SU-DHL-6 (cell line): ENCODE measurements at regions not wholly inside any gene's neighbourhood (a gene's known extent, or its start where the extent isn't known, plus 50 kb on each side); places are given as distances from the start of the nearest gene placed in this dataset.

Source experiments
- CTCF ChIP-seq: fragments of 200-600 bp; sonication (generic); IDR thresholded peaks from one replicate; pipeline ENCODE4 v1.5.1; 2017; ENCODE audit warnings: antibody characterized with exemption, mild to moderate bottlenecking, low read length, moderate library complexity; ENCODE audit not compliant: insufficient read depth, poor library complexity, severe bottlenecking
- EZH2phosphoT487 ChIP-seq: fragments of 200-600 bp; sonication (generic), shearing (Covaris generic); conservative IDR thresholded peaks from 2 replicates; pipeline ENCODE4 v1.6.1; 2018; ENCODE audit warnings: mild to moderate bottlenecking, antibody characterized with exemption, low read length, moderate library complexity, mixed read lengths

DNA sequence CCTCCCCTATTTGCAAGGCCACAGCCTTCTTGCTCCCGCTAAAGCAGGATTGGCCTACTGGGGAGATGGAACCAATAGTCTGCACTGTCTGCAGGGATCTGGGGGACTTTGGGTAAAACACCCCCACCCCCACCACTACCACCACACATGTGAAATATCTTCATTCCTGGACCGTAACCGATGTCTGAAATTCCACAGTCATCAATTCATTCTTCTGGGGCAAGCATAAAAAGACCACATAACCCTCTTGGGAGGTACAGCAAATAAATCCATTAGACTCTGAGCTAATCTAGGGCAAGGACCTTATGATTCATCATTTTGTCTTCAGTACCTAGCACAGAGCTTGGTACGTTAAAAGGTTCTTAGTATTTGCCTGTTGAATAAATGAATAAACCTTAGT lies 307.8 kb downstream of the GPAM start:
- TF ChIP-seq CTCF (no peak), EZH2phosphoT487 (no peak)
